ENCODE measurements at regions not wholly inside any gene's neighbourhood (a gene's known extent, or its start where the extent isn't known, plus 50 kb on each side); places are given as distances from the start of the nearest gene placed in this dataset.

DNA sequence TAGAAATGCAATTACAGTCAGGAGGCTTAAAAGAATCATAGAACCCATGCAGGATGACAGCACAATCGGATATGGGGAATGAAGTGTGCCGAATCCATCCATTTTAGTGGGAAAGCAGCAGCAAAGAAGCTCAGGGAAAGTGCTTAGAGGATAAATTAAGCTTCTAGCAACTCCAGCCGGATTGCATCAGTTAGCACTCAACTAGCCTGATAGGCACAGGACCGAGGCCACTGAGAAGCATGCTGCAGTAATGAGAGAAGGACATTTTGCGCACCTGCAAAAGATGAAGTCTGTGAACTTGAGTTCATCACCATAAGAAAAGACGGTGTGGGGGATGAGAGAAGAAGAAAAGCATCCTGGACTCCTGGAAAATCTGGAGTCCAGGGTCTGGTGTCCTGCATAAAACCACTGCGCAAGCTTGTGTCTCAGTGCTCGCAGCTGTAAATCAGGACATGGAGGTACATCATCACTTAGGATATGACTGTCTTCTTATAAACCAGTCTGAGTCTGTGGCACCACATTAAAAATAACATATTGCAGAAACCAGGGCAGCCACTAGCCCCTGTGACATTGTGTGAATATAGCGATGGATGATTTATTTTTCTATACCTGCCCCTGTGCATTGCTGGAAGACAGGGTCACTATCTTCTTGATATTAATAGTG, 665.5 kb upstream of the SOX11 start:
- no peaks in the 10 kb centered on the region for H3K27me3 Mint-ChIP-seq (ENCODE audit: insufficient read depth, unreplicated experiment)
- no peak overlapping the region for H3K27ac Mint-ChIP-seq (ENCODE audit: low read depth, unreplicated experiment)
- TF ChIP-seq, protein P1, sequence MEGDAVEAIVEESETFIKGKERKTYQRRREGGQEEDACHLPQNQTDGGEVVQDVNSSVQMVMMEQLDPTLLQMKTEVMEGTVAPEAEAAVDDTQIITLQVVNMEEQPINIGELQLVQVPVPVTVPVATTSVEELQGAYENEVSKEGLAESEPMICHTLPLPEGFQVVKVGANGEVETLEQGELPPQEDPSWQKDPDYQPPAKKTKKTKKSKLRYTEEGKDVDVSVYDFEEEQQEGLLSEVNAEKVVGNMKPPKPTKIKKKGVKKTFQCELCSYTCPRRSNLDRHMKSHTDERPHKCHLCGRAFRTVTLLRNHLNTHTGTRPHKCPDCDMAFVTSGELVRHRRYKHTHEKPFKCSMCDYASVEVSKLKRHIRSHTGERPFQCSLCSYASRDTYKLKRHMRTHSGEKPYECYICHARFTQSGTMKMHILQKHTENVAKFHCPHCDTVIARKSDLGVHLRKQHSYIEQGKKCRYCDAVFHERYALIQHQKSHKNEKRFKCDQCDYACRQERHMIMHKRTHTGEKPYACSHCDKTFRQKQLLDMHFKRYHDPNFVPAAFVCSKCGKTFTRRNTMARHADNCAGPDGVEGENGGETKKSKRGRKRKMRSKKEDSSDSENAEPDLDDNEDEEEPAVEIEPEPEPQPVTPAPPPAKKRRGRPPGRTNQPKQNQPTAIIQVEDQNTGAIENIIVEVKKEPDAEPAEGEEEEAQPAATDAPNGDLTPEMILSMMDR (IDR thresholded peaks at IDR 0.05; ENCODE audit: unreplicated experiment): no peak
- no peaks in the 10 kb centered on the region for H3K36me3 Mint-ChIP-seq (ENCODE audit: insufficient read depth, unreplicated experiment)
- no peaks in the 10 kb centered on the region for H3K4me1 Mint-ChIP-seq (ENCODE audit: insufficient read depth, unreplicated experiment)
- ChIA-PET POLR2A (interaction anchor here (0.6 to 1.4 kb wide), 2 partner anchors 9 to 994 kb away, joined by 3 read pairs; no protein-coding TSS in a partner anchor), CTCF (no interaction called here)
- H3K9me3 Mint-ChIP-seq (ENCODE audit: unreplicated experiment): peaks cover 21% of the 10 kb centered on the region
- DNase-seq (ENCODE audit: unreplicated experiment): no peak
- intact Hi-C loops (cut with micrococcal nuclease): no loop called here
- no TSS peak for BruUV-seq (replicated peaks)
- no peak overlapping the region for H3K4me3 Mint-ChIP-seq (ENCODE audit: unreplicated experiment)

DNA sequence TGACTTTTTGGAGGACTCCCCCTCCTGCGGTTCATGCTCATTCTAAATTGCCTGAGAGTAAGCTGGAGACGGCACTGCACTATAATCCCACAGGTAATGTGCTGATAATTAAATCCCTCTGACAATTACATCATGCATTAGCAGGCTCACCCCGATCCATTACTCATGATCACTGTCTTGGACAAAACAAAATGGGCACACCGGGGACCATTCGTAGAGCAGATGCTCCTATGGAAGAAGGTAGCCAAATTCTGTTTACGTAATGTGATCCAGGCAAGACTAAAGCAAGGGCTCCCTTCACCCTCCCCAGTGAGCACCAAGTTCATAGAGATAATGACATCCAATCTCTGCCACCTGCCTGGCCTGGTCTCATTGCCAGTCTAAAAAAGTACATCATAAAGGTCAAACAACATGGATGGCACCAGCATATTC, 657.1 kb upstream of the SOX11 start:
- H3K4me3 Mint-ChIP-seq (ENCODE audit: unreplicated experiment): no peak overlapping the region
- TF ChIP-seq, protein P1 (IDR thresholded peaks at IDR 0.05; ENCODE audit: unreplicated experiment): no peak
- no peaks in the 10 kb centered on the region for H3K4me1 Mint-ChIP-seq (ENCODE audit: insufficient read depth, unreplicated experiment)
- no peak for DNase-seq (ENCODE audit: unreplicated experiment)
- no peak overlapping the region for H3K27ac Mint-ChIP-seq (ENCODE audit: low read depth, unreplicated experiment)
- ChIA-PET POLR2A (no interaction called here), CTCF (no interaction called here)
- no TSS peak for BruUV-seq (replicated peaks)
- intact Hi-C loops (cut with micrococcal nuclease): no loop called here
- H3K27me3 Mint-ChIP-seq (ENCODE audit: insufficient read depth, unreplicated experiment): no peaks in the 10 kb centered on the region
- H3K36me3 Mint-ChIP-seq (ENCODE audit: insufficient read depth, unreplicated experiment): no peaks in the 10 kb centered on the region
- H3K9me3 Mint-ChIP-seq (ENCODE audit: unreplicated experiment): no peaks in the 10 kb centered on the region

DNA sequence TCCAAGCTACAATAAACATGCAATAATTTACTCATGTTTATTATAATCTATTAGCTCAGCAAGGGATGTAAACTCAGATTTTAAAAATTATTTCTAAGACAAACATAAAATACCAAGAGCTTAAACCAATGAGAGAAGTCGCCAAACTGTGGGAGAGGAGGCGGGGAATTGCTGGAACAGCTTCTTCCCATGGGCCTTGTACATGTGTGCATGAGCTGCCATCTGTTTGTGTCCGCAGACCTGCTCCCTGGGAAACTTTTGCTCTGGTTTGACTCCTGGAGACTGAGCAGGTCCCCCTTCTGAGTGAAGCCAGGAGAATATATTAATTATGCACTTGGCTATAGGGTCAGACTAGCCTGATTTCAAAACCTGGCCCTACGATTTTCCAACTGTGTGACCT, 655.9 kb upstream of the SOX11 start:
- BruUV-seq (replicated peaks): no TSS peak
- ChIA-PET CTCF (interaction anchor here (0.6 to 0.7 kb wide), 2 partner anchors 21 to 548 kb away, joined by 3 read pairs; no protein-coding TSS in a partner anchor), POLR2A (no interaction called here)
- H3K36me3 Mint-ChIP-seq (ENCODE audit: insufficient read depth, unreplicated experiment): no peaks in the 10 kb centered on the region
- H3K4me1 Mint-ChIP-seq (ENCODE audit: insufficient read depth, unreplicated experiment): no peaks in the 10 kb centered on the region
- TF ChIP-seq, protein P1 (IDR thresholded peaks at IDR 0.05; ENCODE audit: unreplicated experiment): no peak
- DNase-seq (ENCODE audit: unreplicated experiment): no peak
- intact Hi-C loops (cut with micrococcal nuclease): no loop called here
- no peaks in the 10 kb centered on the region for H3K27me3 Mint-ChIP-seq (ENCODE audit: insufficient read depth, unreplicated experiment)
- H3K4me3 Mint-ChIP-seq (ENCODE audit: unreplicated experiment): no peak overlapping the region
- no peaks in the 10 kb centered on the region for H3K9me3 Mint-ChIP-seq (ENCODE audit: unreplicated experiment)
- no peak overlapping the region for H3K27ac Mint-ChIP-seq (ENCODE audit: low read depth, unreplicated experiment)

DNA sequence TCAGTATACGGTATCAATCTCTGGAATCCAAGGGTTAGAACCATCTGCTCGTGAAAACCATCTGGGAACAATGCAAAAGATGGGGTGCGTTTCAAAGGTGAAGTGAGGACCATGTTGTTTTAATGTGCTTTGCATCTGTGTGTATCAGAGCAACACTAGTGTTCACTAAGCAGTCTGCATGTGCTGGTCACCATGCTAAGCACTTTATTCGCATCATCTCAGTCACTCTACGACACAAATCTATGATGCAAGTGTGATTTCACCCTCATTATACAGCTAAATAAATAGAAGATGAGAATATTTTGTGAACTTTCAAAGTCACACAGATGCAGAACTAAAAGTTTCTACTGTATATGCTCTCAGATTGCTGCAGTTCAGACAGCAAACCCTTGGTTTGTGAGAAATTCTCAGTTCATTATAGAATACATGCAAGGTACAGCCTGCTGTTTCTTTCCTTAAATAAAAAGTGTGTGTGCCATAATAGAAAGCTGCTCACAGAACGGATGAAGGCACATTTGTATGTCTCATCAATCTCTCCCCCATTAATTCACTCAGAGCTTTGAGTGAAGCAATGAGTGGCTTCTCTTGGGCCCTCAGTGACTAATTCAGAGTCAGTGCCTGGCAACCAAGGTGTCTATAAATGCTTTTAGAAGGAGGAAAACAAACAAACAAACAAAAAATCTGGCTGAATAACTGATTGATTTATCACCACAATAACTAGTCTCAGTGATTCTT, 652.8 kb upstream of the SOX11 start:
- Mint-ChIP-seq H3K27ac (ENCODE audit: low read depth, unreplicated experiment) (no peak overlapping the region), H3K4me3 (ENCODE audit: unreplicated experiment) (no peak overlapping the region), H3K27me3 (ENCODE audit: insufficient read depth, unreplicated experiment) (no peaks in the 10 kb centered on the region), H3K36me3 (ENCODE audit: insufficient read depth, unreplicated experiment) (no peaks in the 10 kb centered on the region), H3K4me1 (ENCODE audit: insufficient read depth, unreplicated experiment) (peaks cover 3% of the 10 kb centered on the region), H3K9me3 (ENCODE audit: unreplicated experiment) (no peaks in the 10 kb centered on the region)
- TF ChIP-seq, protein P1 (IDR thresholded peaks at IDR 0.05; ENCODE audit: unreplicated experiment): no peak
- intact Hi-C loops (cut with micrococcal nuclease): no loop called here
- DNase-seq (ENCODE audit: unreplicated experiment): no peak
- CTCF ChIA-PET: no interaction called here
- POLR2A ChIA-PET: no interaction called here
- BruUV-seq (replicated peaks): no TSS peak
